SK-N-SH treated with all-trans-retinoic acid at 6 μM for 48 hours (cell line): ENCODE measurements at regions not wholly inside any gene's neighbourhood (a gene's known extent, or its start where the extent isn't known, plus 50 kb on each side); places are given as distances from the start of the nearest gene placed in this dataset.

Experiments used
- ATAC-seq: fragments of 200-7000 bp; cut with Tn5 transposase; 3 replicates; pipeline ENCODE4 v1.9.1; 2020; ENCODE audit warnings: mild to moderate bottlenecking, moderate library complexity
- ARNTL ChIP-seq: fragments of 450-650 bp; formaldehyde crosslinking; IDR thresholded peaks from 2 replicates; pipeline ENCODE4 v1.5.0; 2020; ENCODE audit warnings: low read depth, mild to moderate bottlenecking, moderate library complexity, borderline replicate concordance
- BACH2 ChIP-seq: fragments of 250-450 bp; sonication (Bioruptor Pico); IDR thresholded peaks from 2 replicates; pipeline ENCODE4 v1.9.0; 2021; ENCODE audit warnings: mild to moderate bottlenecking, borderline replicate concordance
- CSDC2 ChIP-seq: fragments of 250-450 bp; sonication (Bioruptor Pico); IDR thresholded peaks from 2 replicates; pipeline ENCODE4 v1.5.0; 2020; ENCODE audit warnings: mild to moderate bottlenecking, moderate library complexity
- ESRRG ChIP-seq: fragments of 250-450 bp; sonication (Bioruptor Pico); IDR thresholded peaks from 2 replicates; pipeline ENCODE4 v1.6.1; 2021; ENCODE audit warnings: mild to moderate bottlenecking
- GLIS3 ChIP-seq: fragments of 250-450 bp; sonication (Bioruptor Pico); IDR thresholded peaks from 2 replicates; pipeline ENCODE4 v1.5.0; 2020; ENCODE audit warnings: mild to moderate bottlenecking, moderate library complexity
- ISL1 ChIP-seq: fragments of 250-450 bp; sonication (Bioruptor Pico); IDR thresholded peaks from 2 replicates; pipeline ENCODE4 v2.1.2; 2022; ENCODE audit warnings: mild to moderate bottlenecking, moderate library complexity
- OSR1 ChIP-seq: fragments of 250-450 bp; sonication (Bioruptor Pico); IDR thresholded peaks from 2 replicates; pipeline ENCODE4 v1.8.0; 2022; ENCODE audit warnings: moderate library complexity, mild to moderate bottlenecking, inconsistent platforms
- PPARA ChIP-seq: fragments of 250-450 bp; sonication (Bioruptor Pico); IDR thresholded peaks from 2 replicates; pipeline ENCODE4 v1.5.0; 2020; ENCODE audit warnings: mild to moderate bottlenecking, borderline replicate concordance
- RARB ChIP-seq: fragments of 250-450 bp; sonication (Bioruptor Pico); IDR thresholded peaks from 2 replicates; pipeline ENCODE4 v1.8.0; 2021; ENCODE audit warnings: mild to moderate bottlenecking, moderate library complexity
- SNAI2 ChIP-seq: fragments of 250-450 bp; sonication (Bioruptor Pico); IDR thresholded peaks from 2 replicates; pipeline ENCODE4 v1.5.0; 2020; ENCODE audit warnings: mild to moderate bottlenecking, moderate library complexity
- TCF4 ChIP-seq: fragments of 250-450 bp; sonication (Bioruptor Pico); IDR thresholded peaks from 2 replicates; pipeline ENCODE4 v1.8.0; 2021; ENCODE audit warnings: mild to moderate bottlenecking, moderate library complexity, borderline replicate concordance
- TOX ChIP-seq: fragments of 250-450 bp; sonication (Bioruptor Pico); IDR thresholded peaks from 2 replicates; pipeline ENCODE4 v1.8.0; 2021; ENCODE audit warnings: mild to moderate bottlenecking, moderate library complexity, borderline replicate concordance
- ZC3H10 ChIP-seq: fragments of 250-450 bp; sonication (Bioruptor Pico); IDR thresholded peaks from 2 replicates; pipeline ENCODE4 v1.5.1; 2021; ENCODE audit warnings: mild to moderate bottlenecking, moderate library complexity
- ZFP3 ChIP-seq: fragments of 250-450 bp; sonication (Bioruptor Pico); IDR thresholded peaks from 2 replicates; pipeline ENCODE4 v1.5.0; 2020; ENCODE audit warnings: mild to moderate bottlenecking, moderate library complexity
- ZFP30 ChIP-seq: fragments of 450-650 bp; formaldehyde crosslinking; IDR thresholded peaks from 2 replicates; pipeline ENCODE4 v1.5.0; 2022; ENCODE audit warnings: mild to moderate bottlenecking, moderate library complexity
- ZNF565 ChIP-seq: fragments of 450-650 bp; formaldehyde crosslinking; conservative IDR thresholded peaks from 2 replicates; pipeline ENCODE4 v1.5.0; 2020; ENCODE audit warnings: low read depth, mild to moderate bottlenecking, moderate library complexity
- ZNF70 ChIP-seq: fragments of 450-650 bp; formaldehyde crosslinking; IDR thresholded peaks from 2 replicates; pipeline ENCODE4 v1.5.0; 2020; ENCODE audit warnings: mild to moderate bottlenecking, moderate library complexity
- ZNF8 ChIP-seq: fragments of 450-650 bp; formaldehyde crosslinking; IDR thresholded peaks from 2 replicates; pipeline ENCODE4 v1.5.0; 2020; ENCODE audit warnings: mild to moderate bottlenecking, moderate library complexity
- TF ChIP-seq, protein P1 (sequence below): fragments of 250-450 bp; sonication (Bioruptor Pico); IDR thresholded peaks from 2 replicates; pipeline ENCODE4 v1.8.0; 2020; ENCODE audit warnings: mild to moderate bottlenecking, moderate library complexity, borderline replicate concordance
- TF ChIP-seq, protein P2 (sequence below): fragments of 250-450 bp; sonication (Bioruptor Pico); IDR thresholded peaks from 2 replicates; pipeline ENCODE4 v1.8.0; 2021; ENCODE audit warnings: low read depth, mild to moderate bottlenecking, moderate library complexity, borderline replicate concordance
- TF ChIP-seq, protein P3 (sequence below): fragments of 250-450 bp; sonication (Bioruptor Pico); IDR thresholded peaks from 2 replicates; pipeline ENCODE4 v1.5.1; 2020; ENCODE audit warnings: low read depth, mild to moderate bottlenecking, moderate library complexity
- TF ChIP-seq, protein P4 (sequence below): fragments of 250-450 bp; sonication (Bioruptor Pico); IDR thresholded peaks from 2 replicates; pipeline ENCODE4 v1.5.1; 2021; ENCODE audit warnings: mild to moderate bottlenecking, moderate library complexity

DNA sequence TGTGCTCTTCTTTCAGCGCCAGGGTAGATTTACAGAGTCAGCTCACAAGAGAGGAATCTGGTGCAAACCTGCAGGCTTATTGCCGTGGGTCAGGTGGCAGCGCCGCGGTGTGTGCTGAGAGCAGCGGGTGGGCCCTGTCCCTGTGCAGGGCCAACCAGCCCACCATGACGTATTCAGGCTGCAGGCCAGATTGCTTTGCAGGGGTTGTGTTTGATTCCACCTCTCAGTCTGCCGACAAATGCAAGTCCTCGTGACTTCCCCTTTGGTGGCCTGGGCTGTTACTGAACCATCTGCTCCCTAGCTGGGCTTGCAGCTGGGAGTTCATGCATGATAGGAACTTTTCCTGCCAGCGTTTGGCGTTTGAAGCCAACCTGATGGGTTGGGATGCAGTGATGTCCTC, 66.7 kb upstream of the LEP start:
- no peak for TF ChIP-seq ZFP30 (CRISPR knock-in tag)
- no peak for TF ChIP-seq ZC3H10 (CRISPR knock-in tag)
- TF ChIP-seq, protein P1, sequence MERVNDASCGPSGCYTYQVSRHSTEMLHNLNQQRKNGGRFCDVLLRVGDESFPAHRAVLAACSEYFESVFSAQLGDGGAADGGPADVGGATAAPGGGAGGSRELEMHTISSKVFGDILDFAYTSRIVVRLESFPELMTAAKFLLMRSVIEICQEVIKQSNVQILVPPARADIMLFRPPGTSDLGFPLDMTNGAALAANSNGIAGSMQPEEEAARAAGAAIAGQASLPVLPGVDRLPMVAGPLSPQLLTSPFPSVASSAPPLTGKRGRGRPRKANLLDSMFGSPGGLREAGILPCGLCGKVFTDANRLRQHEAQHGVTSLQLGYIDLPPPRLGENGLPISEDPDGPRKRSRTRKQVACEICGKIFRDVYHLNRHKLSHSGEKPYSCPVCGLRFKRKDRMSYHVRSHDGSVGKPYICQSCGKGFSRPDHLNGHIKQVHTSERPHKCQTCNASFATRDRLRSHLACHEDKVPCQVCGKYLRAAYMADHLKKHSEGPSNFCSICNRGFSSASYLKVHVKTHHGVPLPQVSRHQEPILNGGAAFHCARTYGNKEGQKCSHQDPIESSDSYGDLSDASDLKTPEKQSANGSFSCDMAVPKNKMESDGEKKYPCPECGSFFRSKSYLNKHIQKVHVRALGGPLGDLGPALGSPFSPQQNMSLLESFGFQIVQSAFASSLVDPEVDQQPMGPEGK (CRISPR knock-in tag), result no peak
- TF ChIP-seq, protein P2, sequence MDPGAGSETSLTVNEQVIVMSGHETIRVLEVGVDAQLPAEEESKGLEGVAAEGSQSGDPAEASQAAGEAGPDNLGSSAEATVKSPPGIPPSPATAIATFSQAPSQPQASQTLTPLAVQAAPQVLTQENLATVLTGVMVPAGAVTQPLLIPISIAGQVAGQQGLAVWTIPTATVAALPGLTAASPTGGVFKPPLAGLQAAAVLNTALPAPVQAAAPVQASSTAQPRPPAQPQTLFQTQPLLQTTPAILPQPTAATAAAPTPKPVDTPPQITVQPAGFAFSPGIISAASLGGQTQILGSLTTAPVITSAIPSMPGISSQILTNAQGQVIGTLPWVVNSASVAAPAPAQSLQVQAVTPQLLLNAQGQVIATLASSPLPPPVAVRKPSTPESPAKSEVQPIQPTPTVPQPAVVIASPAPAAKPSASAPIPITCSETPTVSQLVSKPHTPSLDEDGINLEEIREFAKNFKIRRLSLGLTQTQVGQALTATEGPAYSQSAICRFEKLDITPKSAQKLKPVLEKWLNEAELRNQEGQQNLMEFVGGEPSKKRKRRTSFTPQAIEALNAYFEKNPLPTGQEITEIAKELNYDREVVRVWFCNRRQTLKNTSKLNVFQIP, result no peak
- TF ChIP-seq BACH2 (CRISPR knock-in tag), result no peak
- TF ChIP-seq ZNF70 (CRISPR knock-in tag), result no peak
- no peak for TF ChIP-seq RARB (CRISPR knock-in tag)
- TF ChIP-seq SNAI2, result no peak
- TF ChIP-seq ZNF8 (CRISPR knock-in tag), result no peak
- TF ChIP-seq, protein P3, sequence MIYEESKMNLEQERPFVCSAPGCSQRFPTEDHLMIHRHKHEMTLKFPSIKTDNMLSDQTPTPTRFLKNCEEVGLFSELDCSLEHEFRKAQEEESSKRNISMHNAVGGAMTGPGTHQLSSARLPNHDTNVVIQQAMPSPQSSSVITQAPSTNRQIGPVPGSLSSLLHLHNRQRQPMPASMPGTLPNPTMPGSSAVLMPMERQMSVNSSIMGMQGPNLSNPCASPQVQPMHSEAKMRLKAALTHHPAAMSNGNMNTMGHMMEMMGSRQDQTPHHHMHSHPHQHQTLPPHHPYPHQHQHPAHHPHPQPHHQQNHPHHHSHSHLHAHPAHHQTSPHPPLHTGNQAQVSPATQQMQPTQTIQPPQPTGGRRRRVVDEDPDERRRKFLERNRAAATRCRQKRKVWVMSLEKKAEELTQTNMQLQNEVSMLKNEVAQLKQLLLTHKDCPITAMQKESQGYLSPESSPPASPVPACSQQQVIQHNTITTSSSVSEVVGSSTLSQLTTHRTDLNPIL (CRISPR knock-in tag), result no peak
- no peak for TF ChIP-seq ZNF565 (CRISPR knock-in tag)
- TF ChIP-seq ESRRG (CRISPR knock-in tag), result no peak
- TF ChIP-seq TOX, result no peak
- TF ChIP-seq PPARA (CRISPR knock-in tag), result no peak
- TF ChIP-seq OSR1 (CRISPR knock-in tag), result no peak
- TF ChIP-seq ARNTL (CRISPR knock-in tag), result no peak
- TF ChIP-seq ISL1 (CRISPR knock-in tag), result no peak
- no peak for ATAC-seq

DNA sequence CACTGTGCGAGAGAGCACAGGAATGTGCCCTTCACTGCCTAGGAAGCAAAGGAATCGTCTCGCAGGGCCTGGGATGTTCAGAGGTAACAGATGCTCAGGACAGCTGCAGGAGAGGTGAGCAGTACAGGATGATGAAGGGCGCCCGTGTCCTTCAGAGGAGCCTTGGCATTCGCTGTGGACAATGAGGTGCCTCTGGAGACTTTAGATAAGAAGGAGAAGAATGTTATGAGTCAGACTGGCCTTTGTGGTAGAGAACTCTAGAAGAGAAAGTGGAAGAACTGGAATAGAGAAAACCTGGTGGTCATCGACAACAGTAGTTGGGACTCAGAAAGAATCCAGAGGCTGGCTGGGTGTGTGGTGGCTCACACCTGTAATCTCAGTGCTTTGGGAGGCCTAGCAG, 64.4 kb upstream of the LEP start:
- TF ChIP-seq CSDC2 (CRISPR knock-in tag) (no peak), ARNTL (CRISPR knock-in tag) (no peak), ISL1 (CRISPR knock-in tag) (no peak), PPARA (CRISPR knock-in tag) (no peak), TCF4 (CRISPR knock-in tag) (no peak), GLIS3 (CRISPR knock-in tag) (no peak), ZNF565 (CRISPR knock-in tag) (no peak), ZFP30 (CRISPR knock-in tag) (no peak), ZFP3 (no peak), RARB (CRISPR knock-in tag) (no peak), TOX (no peak)
- TF ChIP-seq, protein P4, sequence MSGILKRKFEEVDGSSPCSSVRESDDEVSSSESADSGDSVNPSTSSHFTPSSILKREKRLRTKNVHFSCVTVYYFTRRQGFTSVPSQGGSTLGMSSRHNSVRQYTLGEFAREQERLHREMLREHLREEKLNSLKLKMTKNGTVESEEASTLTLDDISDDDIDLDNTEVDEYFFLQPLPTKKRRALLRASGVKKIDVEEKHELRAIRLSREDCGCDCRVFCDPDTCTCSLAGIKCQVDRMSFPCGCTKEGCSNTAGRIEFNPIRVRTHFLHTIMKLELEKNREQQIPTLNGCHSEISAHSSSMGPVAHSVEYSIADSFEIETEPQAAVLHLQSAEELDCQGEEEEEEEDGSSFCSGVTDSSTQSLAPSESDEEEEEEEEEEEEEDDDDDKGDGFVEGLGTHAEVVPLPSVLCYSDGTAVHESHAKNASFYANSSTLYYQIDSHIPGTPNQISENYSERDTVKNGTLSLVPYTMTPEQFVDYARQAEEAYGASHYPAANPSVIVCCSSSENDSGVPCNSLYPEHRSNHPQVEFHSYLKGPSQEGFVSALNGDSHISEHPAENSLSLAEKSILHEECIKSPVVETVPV (CRISPR knock-in tag), result no peak

DNA sequence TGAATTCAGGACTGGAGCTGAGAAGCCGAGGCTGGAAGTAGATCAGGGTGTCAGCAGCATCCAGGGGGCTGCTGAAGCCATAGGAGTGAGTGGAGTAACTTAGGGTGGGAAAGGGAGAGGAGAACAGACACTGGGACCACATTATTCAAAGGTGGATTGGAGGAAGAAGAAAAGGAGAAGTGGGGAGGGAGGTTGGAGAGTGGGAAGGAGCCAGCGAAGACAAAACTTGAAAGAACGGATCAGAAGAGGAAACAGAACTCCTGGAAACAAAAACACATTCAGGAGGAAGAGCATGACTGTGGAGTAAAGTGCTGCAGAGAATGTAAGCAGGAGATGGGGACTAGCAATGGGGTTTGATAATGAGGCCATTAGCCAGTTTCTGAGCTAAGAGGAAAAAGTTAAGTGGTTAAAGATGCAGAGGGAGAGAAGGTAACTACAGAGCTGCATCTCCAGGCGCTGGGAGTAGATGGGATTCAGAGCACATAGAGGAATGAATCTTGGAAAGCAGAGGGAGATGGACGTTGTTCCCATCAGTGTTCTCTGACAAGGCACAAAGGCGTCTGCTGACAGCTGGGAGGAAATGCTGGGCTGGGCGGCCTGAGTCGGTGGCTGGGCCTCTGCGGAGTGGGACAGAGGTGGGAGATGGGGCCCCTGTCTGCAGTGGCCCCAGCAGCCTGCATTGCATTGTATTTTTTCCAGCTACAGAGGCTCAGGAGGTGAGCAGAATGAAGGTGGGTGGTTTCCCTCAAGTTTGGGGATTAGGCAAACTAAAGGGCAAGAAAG, 63.1 kb upstream of the LEP start:
- ATAC-seq, result no peak
- TF ChIP-seq, protein P1 (CRISPR knock-in tag), result no peak
- TF ChIP-seq RARB (CRISPR knock-in tag) (no peak), BACH2 (CRISPR knock-in tag) (no peak), OSR1 (CRISPR knock-in tag) (no peak), ISL1 (CRISPR knock-in tag) (no peak), ZC3H10 (CRISPR knock-in tag) (no peak), ZFP3 (no peak), PPARA (CRISPR knock-in tag) (no peak), TOX (no peak), SNAI2 (no peak), ZNF8 (CRISPR knock-in tag) (no peak), ESRRG (CRISPR knock-in tag) (no peak)
- TF ChIP-seq, protein P4 (CRISPR knock-in tag), result no peak
- TF ChIP-seq, protein P2, result no peak
- TF ChIP-seq, protein P3 (CRISPR knock-in tag), result no peak

More for the DNA sequence above, 64.4 kb upstream of the LEP start:
- no peak for ATAC-seq
